ENCODE measurements at regions not wholly inside any gene's neighbourhood (a gene's known extent, or its start where the extent isn't known, plus 50 kb on each side); places are given as distances from the start of the nearest gene placed in this dataset.
"Not testable (repeated sequence)": the region's sequence is repeated elsewhere in the genome, so short reads cannot be mapped to it uniquely, and the experiment has no call there.

DNA sequence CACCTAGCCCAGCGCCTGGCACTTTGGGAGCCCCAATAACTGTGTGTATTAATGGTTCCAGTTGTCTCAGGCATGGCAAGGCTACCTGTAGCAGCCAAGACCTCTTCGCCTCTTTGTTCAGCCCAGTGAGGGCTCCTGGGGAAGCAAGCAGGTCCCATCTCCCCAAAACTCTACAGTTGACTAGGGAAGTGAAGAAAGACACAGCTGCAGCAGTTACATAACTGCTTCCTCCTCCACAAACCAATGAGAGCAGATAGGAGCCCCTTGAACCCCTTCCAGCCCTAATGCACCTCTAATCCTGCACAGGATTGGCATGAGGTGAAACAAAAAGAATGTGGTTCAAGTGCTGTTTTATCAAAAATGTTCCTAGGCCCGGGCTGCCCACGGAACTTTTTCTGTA is 100.5 kb downstream of the SYF2 start:
- no peak for DNase-seq

DNA sequence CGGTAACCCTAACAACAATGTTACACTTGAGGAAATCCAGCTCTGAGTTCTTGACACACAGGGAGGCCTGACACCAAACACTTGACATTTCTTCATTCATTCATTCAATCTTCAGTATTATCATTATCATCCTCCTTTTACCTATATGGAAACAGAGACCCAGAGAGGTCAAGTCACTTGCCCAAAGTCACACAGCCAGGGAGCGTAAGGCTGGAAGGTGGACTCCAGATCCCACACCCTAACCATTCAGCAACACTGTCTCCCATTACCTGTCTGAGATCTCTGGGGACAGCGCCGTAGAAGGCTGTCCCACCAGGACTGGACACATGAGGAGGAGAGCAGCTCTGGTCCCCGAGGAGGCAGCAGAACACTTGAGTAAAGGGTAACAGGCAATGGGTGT is 101.4 kb downstream of the SYF2 start:
- no peak for DNase-seq

- no peak for DNase-seq
Observed at GRCh38 chr1:25129380-25129779, 102.9 kb downstream of the SYF2 start.

DNA sequence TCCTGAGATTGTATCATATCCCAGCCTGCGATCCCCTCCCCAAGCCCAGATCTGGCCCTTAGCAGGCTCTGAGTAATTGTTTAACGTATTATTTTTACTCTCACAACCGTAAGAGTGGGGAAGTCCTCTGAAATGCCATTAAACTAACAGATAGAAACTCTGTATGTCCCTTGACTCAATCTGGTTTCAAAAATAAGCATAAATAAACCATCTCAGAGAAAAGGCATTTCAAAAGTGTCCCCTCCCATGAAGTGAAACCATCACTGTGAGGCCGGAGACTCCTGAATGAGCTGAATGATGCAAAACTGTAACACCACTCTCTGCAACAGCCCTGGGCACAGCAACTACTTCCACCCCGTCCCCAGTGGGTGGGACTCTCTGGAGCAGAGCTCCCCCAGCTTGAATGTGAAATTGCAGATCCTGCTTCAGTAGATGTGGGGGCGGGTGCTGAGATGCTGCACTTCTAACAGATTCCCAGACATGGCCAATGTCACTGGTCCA is 104.1 kb downstream of the SYF2 start:
- no peak for DNase-seq

DNA sequence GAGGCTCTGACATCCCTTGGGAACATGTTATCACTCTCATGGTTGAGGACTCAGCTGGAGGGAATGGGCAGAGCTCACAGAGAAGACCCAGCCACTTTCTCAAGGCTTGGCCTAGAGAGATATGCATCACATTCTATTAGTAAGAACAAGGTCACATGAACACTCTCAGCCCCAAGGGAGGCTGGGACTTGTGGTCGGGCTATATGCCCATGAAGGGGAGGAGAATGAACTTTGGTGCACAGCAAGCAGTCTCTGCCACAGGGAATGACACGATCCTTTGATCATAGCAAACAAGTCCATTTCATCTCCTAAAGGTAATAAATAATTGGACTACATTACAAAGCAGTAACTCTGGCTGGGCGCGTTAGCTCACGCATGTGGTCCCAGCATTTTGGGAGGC is 105.7 kb downstream of the SYF2 start:
- DNase-seq: no peak

DNA sequence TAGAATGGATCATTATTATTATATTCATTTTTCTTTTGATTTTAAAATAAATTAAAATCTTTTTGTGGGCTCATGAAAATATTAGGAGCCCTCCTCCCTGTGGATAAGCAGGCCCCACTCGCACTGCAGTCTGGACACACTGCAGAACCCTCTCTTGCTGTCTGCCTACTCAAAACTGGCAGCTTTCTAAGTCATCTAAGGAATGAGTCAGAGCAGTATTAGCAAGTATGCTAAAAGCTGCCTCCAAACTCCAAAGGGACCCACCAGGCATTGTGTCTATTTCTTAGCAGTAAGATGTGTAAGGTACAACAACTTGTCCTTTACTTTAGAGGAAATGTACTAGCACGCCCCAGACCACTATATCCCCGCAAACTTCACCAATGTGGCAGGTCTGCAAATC is 108.8 kb downstream of the SYF2 start:
- no peak for DNase-seq

- DNase-seq: no peak
Observed at GRCh38 chr1:25122747-25123146, 109.6 kb downstream of the SYF2 start.

DNA sequence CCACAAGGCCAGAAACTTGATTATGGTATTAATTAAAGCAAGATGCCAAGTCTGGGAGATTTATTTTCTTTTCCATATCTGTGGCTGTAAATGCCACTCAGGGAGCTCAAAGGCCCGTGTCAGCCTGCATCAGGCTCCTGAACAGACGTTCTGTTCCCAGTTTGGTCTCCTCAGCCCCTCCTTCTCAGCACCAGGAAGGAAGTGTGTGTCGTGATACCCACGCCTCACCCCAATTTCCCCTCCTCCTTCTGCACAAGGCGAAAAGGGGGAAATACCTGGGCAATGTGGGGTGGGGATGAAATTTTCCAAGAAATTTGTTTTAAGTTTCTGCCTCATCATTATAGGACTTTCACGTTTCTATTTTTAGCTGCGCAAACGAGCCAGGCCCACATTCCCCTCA is 112.0 kb downstream of the SYF2 start:
- no peak for DNase-seq

DNA sequence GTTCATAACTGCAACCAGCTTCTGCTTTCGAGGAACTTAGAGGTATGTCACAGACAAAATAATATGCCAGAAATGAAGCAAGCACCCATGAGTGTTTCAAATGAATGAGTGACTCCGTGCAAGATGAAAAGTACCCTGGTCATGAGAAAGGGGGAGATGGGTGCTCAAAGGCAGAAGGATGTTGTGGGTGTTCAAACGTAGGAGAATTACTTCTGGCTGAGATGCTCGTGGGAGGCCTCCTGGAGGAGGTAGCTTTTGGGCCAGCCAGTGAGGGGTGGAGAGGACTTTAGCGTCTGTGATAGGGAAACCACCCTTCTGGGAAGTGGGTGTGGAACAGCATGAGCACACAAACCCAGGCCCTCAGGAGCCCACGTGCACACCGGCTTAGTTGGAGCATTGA is 113.8 kb downstream of the SYF2 start:
- no peak for DNase-seq

GRCh38 chr1:25117233-25117823 is 115.0 kb downstream of the SYF2 start:
- DNase-seq: no peak

GRCh38 chr1:25116832-25117231 is 115.5 kb downstream of the SYF2 start:
- no peak for DNase-seq

DNA sequence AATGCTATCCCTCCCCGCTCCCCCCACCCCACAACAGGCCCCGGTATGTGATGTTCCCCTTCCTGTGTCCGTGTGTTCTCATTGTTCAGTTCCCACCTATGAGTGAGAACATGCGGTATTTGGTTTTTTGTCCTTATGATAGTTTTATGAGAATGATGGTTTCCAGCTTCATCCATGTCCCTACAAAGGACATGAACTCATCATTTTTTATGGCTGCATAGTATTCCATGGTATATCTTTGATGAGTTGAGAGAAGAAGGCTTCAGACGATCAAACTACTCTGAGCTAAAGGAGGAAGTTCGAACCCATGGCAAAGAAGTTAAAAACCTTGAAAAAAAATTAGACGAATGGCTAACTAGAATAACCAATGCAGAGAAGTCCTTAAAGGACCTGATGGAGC is 116.2 kb downstream of the SYF2 start:
- DNase-seq: not testable (repeated sequence)

DNA sequence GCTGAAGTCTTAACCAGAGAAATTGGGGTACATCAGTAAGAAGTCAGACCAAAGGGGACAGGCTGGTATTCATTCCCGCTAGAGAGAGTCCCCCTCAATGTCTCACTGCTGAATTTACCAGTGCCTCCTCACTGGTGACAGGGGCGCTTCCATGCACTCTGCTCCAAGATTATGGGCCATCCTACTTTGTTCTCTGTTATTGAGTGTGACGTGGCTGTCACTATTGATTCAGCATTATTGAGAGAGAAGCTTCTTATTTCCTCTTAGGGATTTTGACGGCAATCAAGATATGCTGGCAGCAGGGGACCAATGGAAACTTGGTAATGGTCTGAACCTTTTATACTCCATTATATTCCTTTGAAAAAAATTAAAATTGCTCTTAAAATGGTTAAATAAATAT is 118.6 kb downstream of the SYF2 start:
- no peak for DNase-seq

GRCh38 chr1:25113086-25113485 is 119.2 kb downstream of the SYF2 start:
- DNase-seq: no peak

DNA sequence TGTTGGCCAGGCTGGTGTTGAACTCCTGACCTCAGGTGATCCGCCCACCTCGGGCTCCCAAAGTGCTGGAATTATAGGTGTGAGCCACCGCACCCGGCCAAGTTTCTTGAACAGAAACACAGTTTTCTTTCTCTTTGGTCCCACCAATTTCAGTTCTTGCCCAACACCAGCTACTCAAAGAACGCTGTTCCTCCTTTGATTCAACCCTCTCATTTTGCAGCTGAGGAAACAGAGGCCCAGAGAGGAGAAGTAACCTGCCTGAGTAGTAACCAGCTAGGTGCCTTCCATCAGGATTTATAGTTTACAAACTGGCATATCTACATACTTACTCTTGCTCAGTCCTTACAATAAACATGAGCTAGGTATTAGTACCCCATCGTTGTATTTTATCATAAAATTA is 119.9 kb downstream of the SYF2 start:
- DNase-seq: no peak

DNA sequence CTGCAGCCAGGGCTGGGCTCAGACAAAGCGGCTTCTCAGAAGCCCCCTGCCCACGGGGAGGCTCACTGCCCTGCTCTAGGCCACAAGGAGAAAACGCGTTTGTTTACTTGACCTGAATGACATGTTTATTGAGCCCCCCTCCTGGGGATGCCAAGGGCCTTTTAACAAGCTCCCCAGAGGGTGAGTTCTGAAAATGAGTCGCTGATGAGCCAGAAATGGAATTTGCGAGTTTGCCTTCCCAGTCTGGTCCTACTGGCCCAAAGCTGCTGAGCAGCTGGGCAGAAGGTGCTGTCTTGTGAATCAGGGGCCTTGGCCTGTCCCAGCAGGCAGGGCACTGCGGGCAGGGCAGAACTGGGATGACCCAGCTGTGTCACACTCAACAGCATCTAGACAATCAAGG is 120.6 kb downstream of the SYF2 start:
- DNase-seq: no peak

- DNase-seq: no peak
Observed at GRCh38 chr1:25110485-25110884, 121.8 kb downstream of the SYF2 start.

DNA sequence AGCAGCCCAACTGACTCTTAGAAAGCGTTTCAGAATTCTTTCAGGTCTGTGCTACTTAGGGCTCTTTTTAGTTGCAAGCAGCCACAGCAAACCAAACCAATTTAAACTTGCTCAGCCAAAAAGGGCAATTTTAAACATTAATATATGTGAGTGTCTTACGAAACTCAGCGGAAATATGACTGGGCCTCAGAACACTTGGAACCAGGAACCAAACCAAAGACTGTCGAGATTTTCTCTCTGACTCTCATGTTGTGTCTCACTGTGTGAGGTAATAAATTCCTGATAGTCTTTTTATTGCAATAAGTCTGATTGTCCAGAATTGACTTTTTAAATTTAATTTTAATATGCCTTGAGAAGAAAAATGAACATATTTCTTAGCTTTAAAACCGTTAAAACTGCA is 122.3 kb downstream of the SYF2 start:
- DNase-seq: no peak

DNA sequence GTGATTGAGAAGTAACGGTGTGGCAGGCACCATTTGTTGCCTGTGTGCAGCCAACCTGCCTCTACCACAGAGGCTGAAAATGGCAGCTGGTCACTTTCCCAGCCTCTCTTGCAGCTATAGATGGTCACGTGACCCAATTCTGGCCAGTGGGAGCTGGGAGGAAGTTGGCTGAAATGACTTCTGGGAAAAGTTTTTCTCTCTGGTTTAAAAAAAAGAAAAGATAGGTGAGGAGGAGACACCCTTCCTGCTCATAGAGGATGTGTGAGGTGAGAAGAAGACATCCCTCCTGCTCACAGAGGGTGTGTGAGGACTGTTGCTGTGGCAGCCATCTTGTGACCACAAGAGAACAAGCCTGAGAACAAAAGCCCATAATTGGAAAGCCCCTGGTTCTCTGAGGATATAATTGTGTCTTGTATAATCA is 122.8 kb downstream of the SYF2 start:
- DNase-seq: no peak

DNA sequence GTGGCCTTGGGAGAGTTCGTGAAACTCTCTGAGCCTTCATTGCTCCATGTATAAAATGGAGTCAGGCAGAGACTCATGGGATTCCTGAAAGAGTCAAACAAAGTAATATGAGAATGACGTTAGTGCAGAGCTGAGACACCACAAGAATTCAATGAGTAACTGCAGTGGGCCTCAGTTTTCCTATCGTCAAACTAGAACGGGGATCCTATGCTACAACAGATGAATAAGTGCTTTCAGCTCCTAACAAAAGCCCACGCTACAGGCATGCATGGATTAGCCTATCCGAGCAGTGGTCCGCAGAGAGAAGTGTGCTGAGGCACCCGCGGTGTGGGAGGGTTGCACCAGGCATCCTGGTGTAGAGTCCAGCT is 124.7 kb downstream of the SYF2 start:
- no peak for DNase-seq

- DNase-seq: no peak
Observed at GRCh38 chr1:25106976-25107642, 125.2 kb downstream of the SYF2 start.

DNA sequence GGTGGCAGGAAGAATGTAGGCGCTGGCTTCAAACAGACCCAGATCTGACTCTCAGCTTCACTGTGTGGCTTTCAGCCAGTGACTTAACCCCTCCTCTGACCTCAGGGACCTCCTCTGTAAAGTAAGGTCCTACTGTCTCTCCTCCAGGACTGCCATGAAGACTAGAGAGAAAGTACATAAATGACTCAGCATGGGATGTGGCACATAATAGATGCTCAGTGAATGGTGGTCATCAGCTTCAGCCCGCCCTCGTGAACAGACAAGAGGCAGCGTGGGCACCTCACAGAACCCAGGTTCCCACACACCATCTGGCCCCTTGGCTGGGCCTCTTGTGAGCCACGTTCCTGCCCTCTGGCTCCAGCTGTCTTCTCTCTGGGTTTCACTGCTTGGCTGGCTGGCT is 126.0 kb downstream of the SYF2 start:
- DNase-seq: no peak

DNA sequence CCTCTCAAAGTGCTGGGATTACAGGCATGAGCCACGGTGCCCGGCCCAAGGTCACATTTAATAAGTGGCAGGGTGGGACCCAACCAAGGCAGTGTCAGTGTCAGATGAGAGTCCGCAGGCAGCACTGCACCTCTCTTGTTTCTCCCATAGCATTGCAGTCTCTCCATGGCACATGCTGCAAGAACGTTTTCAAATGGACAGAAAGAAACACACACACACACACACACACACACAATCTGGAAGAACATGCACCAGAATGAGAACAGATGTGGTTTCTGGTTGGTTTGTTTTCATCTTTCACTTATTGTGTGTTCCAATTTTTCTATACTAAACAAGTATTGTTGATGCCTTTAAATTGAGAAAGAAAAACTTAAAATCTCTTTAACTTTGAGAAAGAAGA is 126.5 kb downstream of the SYF2 start:
- no peak for DNase-seq

DNA sequence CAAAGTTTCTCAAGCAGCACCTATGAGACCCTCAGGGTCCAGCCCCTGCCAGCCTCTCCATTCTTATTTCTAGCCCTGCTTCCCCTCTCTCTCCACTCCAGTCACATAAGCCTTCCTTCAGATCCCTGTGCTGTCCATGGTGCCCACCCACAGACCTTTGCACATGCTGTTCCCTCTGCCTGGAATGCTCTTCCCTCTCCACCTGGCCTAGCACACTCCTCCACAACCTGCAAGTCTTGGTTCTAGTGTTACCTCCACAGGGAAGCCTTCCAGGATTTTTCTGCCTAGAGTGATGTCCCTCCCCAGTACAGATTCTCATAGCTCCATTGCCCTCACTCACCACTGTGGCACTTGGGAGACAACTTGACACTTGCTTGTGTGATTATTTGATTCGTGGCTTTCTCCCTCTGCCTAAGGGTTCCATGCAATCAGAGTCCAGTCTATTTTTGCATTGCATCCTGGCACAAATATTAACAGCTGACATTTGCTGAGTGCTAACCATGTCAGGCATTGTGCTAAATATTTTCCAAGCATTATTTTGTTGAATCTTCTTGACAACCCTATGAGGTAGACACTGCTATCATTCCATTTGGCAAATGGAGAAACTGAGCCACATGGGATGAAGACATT is 127.3 kb downstream of the SYF2 start:
- no peak for DNase-seq

Measured in activated naive CD4-positive, alpha-beta T cell (primary cell).